ENCODE measurements at regions not wholly inside any gene's neighbourhood (a gene's known extent, or its start where the extent isn't known, plus 50 kb on each side); places are given as distances from the start of the nearest gene placed in this dataset.

- TF ChIP-seq CTCF (IDR thresholded peaks at IDR 0.05; ENCODE audit: low read length) (no peak), EZH2 (IDR thresholded peaks at IDR 0.05; ENCODE audit: borderline replicate concordance, low read length) (no peak)
These were observed 177.1 kb upstream of the NOL4 start for GRCh38 chr18:34401775-34402174.
